PC-3 (cell line): ENCODE measurements at regions not wholly inside any gene's neighbourhood (a gene's known extent, or its start where the extent isn't known, plus 50 kb on each side); places are given as distances from the start of the nearest gene placed in this dataset.

Experiments
- CTCF ChIP-seq: fragments of 300-600 bp; sonication (generic); conservative IDR thresholded peaks from 2 replicates; pipeline ENCODE4 v1.5.1; 2017; ENCODE audit warnings: antibody characterized with exemption, low read depth, mild to moderate bottlenecking, low read length
- EZH2 ChIP-seq: fragments of 300-600 bp; sonication (generic); IDR thresholded peaks from one replicate; pipeline ENCODE4 v1.6.1; 2017; ENCODE audit warnings: antibody characterized with exemption, mild to moderate bottlenecking, low read length; ENCODE audit not compliant: unreplicated experiment
- EZH2phosphoT487 ChIP-seq: fragments of 300-600 bp; sonication (generic); IDR thresholded peaks from 2 replicates; pipeline ENCODE4 v1.6.1; 2018; ENCODE audit warnings: mild to moderate bottlenecking, antibody characterized with exemption, low read length, borderline replicate concordance

GRCh38 chr5:156154757-156155156 is 172.2 kb upstream of the SGCD start:
- TF ChIP-seq CTCF (no peak), EZH2phosphoT487 (no peak), EZH2 (no peak)
